Limb (tissue), 2 donors: ENCODE measurements at regions not wholly inside any gene's neighbourhood (a gene's known extent, or its start where the extent isn't known, plus 50 kb on each side); places are given as distances from the start of the nearest gene placed in this dataset.
A peak's percentile ranks its signal among the peaks of the same experiment; 100 is the strongest.

Source experiments
- DNase-seq, 2 donors: peaks; one replicate each; pipeline ENCODE4 v3.0.0-alpha.2; 2016; ENCODE audit errors: extremely low spot score in 2 of 2

DNA sequence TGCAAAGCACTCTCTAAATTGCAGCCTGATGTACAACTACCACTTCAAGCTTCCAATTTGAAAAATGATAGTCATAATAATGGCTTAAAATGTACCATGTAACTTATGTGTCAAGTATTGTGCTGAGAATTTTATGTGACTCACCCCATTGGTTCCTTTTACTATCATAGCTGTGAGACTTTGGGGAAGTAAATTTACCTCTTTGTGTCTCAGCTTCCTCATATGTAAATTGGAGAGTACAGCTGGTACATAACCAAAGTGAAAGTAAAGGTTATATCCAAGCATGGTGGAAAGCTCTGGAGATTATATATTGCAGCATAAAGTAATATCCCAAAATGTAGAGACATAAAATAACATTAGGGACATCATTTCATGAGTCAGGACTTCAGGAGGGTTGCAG, 2200.4 kb upstream of the C9orf72 start:
- no peak for DNase-seq

GRCh38 chr9:29775491-29775890, 2202.2 kb upstream of the C9orf72 start:
- DNase-seq = no peak

DNA sequence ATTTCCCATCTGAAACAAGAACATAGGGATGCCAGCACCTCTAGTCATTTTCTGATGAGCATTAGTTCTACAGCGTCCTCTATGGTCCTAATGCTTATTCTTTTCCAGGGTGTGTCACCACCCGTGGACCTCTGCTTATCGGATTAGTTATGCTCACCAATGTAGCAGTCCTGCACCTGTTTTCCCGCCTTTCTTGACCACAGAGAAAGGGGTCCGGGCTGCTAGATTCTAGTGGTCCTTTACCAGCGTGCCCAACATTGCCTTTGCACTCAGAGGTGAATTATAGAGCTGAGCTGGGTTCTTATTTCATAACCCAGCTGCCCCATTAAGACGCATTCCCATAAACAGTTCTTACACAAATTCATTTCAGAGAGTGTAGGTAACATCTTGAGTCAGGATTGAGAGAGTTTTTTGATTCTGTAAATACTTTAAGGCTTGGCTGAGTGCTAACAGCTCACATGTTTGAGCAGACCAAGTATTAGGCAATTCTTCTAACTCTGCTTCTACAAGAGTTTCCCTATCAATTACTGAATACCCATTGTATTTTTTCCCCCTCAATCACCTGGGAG, 2205.1 kb upstream of the C9orf72 start:
- no peak for DNase-seq

- DNase-seq = no peak
Measured at GRCh38 chr9:29793970-29794369, 2220.7 kb upstream of the C9orf72 start.

DNA sequence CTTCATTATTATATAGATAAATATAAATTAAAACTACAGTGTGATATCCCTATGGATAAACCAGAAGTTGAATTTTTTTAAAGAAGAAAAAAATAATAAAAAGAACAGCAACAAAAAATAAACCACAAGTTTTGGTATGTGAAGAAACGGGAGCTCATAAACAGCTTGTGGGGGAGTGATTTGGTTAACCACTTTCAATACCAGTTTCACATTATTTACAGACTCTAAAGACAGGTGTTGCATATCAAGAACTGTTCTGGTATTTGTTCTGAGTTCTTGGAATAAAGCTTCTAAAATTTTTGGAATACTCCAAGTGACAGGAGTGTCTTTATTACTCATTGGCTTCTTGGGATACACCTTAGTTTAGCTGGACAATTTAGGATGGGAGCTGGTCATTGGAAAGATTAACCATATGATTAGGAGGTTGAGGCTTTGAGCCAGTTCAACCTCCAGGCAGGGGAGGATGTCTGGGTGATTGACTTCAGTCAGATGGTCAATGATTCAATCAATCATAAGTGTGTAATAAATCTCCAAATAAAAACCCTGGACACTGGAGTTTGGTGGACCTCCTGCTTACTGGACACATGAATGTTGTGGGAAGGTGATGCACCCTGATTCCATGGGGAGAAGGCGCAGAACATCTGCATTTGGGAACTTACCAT, 2223.1 kb upstream of the C9orf72 start:
- DNase-seq = no peak

DNA sequence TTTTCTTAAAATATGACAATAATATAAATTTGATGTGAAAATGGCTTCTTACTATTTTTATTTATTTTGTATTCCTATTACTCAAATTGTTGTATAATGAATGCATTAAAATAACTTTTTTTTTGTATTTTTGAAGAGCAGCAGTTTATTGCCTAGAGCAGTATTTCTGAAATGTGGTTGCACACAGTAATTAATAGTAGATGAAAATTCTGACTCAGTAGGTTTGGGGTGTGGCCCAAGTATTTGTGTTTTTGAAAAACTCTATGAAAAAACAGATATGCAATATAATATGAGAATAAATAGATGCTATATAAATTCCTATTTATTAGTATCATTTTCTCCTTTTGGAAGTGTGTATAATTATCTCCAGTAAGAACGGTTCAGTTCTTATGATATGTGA, 2225.3 kb upstream of the C9orf72 start:
- DNase-seq = no peak

- DNase-seq = no peak
Measured at GRCh38 chr9:29799227-29799626, 2225.9 kb upstream of the C9orf72 start.

- no peak for DNase-seq
Measured at GRCh38 chr9:29800821-29801220, 2227.5 kb upstream of the C9orf72 start.

DNA sequence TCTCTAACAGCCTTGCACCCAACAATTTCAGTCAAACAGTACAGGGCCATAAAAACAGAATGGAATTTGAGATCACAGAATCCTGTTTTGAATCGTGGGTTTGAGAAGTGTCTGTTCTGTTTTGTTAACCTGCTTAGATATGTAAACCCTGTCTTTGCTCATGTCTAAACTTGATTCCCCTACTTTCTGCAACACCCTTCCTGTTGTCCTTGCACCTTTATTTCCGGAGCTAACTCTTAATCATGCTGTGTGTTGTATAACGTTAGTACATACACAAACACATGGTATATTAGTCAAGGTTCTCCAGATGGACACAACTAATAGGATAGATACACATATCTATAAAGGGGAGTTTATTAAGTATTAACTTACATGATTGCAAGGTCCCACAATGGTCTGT, 2229.2 kb upstream of the C9orf72 start:
- no peak for DNase-seq

- DNase-seq = no peak
Measured at GRCh38 chr9:29806937-29807618, 2233.8 kb upstream of the C9orf72 start.

GRCh38 chr9:29816954-29817703, 2243.8 kb upstream of the C9orf72 start:
- DNase-seq = no peak

DNA sequence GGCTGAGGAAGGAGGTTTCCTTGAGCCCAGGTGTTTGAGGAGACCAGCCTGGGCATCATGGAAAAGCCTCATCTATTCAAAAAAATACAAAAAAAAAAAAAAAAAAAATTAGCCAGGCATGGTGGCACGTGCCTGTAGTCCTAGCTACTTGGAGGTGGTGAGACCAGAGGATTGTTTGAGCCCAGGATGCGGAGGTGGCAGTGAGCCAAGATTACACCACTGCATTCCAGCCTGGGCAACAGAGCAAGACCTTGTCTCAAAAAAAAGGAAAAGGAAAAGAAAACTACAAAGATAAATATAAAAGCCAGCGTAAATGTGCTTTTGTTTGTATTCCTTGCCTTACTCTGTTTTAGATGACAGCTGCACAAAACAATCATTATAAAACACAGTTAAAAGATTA, 2249.2 kb upstream of the C9orf72 start:
- DNase-seq = no peak

- DNase-seq = no peak
Measured at GRCh38 chr9:29826421-29826820, 2253.1 kb upstream of the C9orf72 start.

GRCh38 chr9:29830821-29831220, 2257.5 kb upstream of the C9orf72 start:
- DNase-seq = peak in 1 of 2 donors; percentile 58

- DNase-seq = peak in 1 of 2 donors; percentile 36
Measured at GRCh38 chr9:29838491-29839020, 2265.3 kb upstream of the C9orf72 start.

- no peak for DNase-seq
Measured at GRCh38 chr9:29844251-29844650, 2271.0 kb upstream of the C9orf72 start.

- no peak for DNase-seq
Measured at GRCh38 chr9:29850664-29851063, 2277.4 kb upstream of the C9orf72 start.

GRCh38 chr9:29861803-29862202, 2288.5 kb upstream of the C9orf72 start:
- DNase-seq = no peak

- no peak for DNase-seq
Measured at GRCh38 chr9:29865764-29866313, 2292.6 kb upstream of the C9orf72 start.

DNA sequence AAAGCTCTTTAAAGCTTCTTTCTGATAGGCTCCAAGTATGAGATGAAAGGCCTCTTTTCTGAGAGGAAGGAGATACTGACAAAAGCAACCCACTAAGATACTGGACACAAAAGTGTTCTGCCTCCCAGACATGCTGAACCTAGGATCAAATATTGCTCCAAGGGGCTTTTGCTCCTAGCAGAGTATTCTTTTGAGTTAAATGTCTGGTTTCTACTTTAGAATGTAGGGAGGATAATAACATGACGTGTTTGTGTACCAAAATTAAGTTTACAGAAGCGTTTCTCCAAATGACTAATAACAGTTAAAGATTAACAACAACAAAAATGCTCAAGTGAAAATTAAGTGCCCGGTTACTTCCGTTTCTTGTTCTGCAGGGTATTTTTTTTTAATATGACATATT, 2293.3 kb upstream of the C9orf72 start:
- no peak for DNase-seq

DNA sequence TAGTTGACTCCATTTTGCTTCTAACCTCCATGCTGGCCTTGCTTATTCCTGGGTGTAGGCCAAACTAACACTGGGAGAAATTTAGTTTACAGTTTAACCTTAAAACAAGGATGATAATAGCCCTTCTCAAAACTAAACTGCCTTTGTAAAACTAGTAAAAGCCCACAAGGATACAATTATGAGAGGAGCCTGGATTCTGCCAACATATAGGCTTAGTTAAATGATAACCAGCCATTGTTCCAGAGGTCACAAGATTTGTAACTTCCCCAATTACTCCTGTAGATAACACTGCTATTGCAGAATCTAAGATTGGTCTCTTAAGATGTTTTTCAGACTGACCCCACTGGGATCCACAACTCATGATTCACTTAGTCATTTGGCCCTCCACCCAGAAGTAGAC, 2300.3 kb upstream of the C9orf72 start:
- DNase-seq = no peak

DNA sequence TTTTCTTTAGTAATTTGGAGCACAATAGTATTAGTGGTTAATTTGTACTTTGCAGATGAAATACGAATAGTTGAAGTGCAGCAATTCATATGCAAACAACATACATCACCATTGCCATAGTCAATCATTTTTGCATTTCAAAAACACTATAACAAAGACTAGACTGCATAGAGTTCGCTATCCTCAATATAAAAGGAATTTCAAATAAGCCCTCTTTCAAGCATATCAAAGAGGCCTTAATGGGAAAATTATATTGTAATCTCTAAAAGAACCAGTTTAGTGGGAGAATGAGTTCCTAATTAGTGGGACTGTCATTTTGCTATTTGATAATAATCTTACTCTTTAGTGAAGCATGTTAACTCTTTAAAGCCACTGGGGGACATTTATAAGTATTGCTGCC, 2302.3 kb upstream of the C9orf72 start:
- no peak for DNase-seq
